Osteocyte (in vitro differentiated cells): ENCODE measurements at regions not wholly inside any gene's neighbourhood (a gene's known extent, or its start where the extent isn't known, plus 50 kb on each side); places are given as distances from the start of the nearest gene placed in this dataset.

ENCODE experiments used
- DNase-seq: peaks from one replicate; pipeline ENCODE4 v3.0.0; 2021; ENCODE audit warnings: mixed read lengths; ENCODE audit not compliant: unreplicated experiment; ENCODE audit errors: extremely low spot score
- H3K27ac Mint-ChIP-seq: one replicate; pipeline ENCODE4 v1.8.0; 2021; ENCODE audit warnings: mild to moderate bottlenecking, mixed read lengths; ENCODE audit not compliant: unreplicated experiment
- H3K27me3 Mint-ChIP-seq: one replicate; pipeline ENCODE4 v1.8.0; 2021; ENCODE audit warnings: mixed read lengths; ENCODE audit not compliant: unreplicated experiment
- H3K36me3 Mint-ChIP-seq: one replicate; pipeline ENCODE4 v1.8.0; 2021; ENCODE audit warnings: mixed read lengths; ENCODE audit not compliant: unreplicated experiment
- H3K4me1 Mint-ChIP-seq: one replicate; pipeline ENCODE4 v1.8.0; 2021; ENCODE audit warnings: mixed read lengths; ENCODE audit not compliant: unreplicated experiment
- H3K4me3 Mint-ChIP-seq: one replicate; pipeline ENCODE4 v1.8.0; 2021; ENCODE audit warnings: mild to moderate bottlenecking, moderate library complexity, mixed read lengths; ENCODE audit not compliant: unreplicated experiment
- H3K9me3 Mint-ChIP-seq: one replicate; pipeline ENCODE4 v1.8.0; 2021; ENCODE audit warnings: mixed read lengths; ENCODE audit not compliant: unreplicated experiment
- TF ChIP-seq, protein P1 (sequence below): fragments of 200-600 bp; sonication (generic); IDR thresholded peaks from 2 replicates; pipeline ENCODE4 v1.5.0; 2021; ENCODE audit warnings: antibody characterized with exemption, mild to moderate bottlenecking, moderate library complexity

- Mint-ChIP-seq H3K9me3 (no peaks in the 10 kb centered on the region), H3K27me3 (peaks cover 11% of the 10 kb centered on the region), H3K27ac (no peak overlapping the region), H3K4me1 (no peaks in the 10 kb centered on the region), H3K36me3 (no peaks in the 10 kb centered on the region), H3K4me3 (no peak overlapping the region)
- no peak for DNase-seq
- TF ChIP-seq, protein P1, sequence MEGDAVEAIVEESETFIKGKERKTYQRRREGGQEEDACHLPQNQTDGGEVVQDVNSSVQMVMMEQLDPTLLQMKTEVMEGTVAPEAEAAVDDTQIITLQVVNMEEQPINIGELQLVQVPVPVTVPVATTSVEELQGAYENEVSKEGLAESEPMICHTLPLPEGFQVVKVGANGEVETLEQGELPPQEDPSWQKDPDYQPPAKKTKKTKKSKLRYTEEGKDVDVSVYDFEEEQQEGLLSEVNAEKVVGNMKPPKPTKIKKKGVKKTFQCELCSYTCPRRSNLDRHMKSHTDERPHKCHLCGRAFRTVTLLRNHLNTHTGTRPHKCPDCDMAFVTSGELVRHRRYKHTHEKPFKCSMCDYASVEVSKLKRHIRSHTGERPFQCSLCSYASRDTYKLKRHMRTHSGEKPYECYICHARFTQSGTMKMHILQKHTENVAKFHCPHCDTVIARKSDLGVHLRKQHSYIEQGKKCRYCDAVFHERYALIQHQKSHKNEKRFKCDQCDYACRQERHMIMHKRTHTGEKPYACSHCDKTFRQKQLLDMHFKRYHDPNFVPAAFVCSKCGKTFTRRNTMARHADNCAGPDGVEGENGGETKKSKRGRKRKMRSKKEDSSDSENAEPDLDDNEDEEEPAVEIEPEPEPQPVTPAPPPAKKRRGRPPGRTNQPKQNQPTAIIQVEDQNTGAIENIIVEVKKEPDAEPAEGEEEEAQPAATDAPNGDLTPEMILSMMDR: no peak
These were observed 450.0 kb downstream of the RASEF start for GRCh38 chr9:82612942-82613341.

- no peaks in the 10 kb centered on the region for H3K9me3 Mint-ChIP-seq
- H3K36me3 Mint-ChIP-seq: no peaks in the 10 kb centered on the region
- H3K4me1 Mint-ChIP-seq: no peaks in the 10 kb centered on the region
- H3K27me3 Mint-ChIP-seq: peaks cover 11% of the 10 kb centered on the region
- no peak for DNase-seq
- H3K4me3 Mint-ChIP-seq: no peak overlapping the region
- no peak overlapping the region for H3K27ac Mint-ChIP-seq
- TF ChIP-seq, protein P1: no peak
These were observed 449.4 kb downstream of the RASEF start for GRCh38 chr9:82613498-82613897.

- Mint-ChIP-seq H3K4me1 (no peaks in the 10 kb centered on the region), H3K36me3 (no peaks in the 10 kb centered on the region), H3K27ac (no peak overlapping the region), H3K4me3 (no peak overlapping the region), H3K27me3 (peaks cover 3% of the 10 kb centered on the region), H3K9me3 (no peaks in the 10 kb centered on the region)
- TF ChIP-seq, protein P1: no peak
- DNase-seq: no peak
These were observed 446.4 kb downstream of the RASEF start for GRCh38 chr9:82616545-82616944.

DNA sequence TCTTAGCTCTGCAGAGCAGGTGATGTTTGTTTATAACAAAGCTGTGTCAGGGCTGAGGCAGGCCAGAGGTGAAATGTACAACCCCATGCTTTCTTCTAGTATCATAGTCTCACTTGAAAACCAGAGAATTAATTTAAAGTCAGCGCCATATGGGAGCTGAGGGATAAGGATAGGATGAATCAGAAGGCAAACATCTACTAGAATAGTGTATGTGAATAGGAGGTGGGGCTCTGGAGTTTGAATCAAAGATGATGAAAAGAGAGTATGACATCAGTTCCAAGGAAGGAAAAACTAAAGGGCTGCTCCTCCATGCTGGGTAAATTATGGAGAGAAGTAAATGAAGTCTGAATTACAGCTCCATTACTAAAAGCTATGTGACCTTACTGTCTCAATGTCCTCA is 441.5 kb downstream of the RASEF start:
- TF ChIP-seq, protein P1: no peak
- DNase-seq: no peak
- H3K4me1 Mint-ChIP-seq: no peaks in the 10 kb centered on the region
- no peak overlapping the region for H3K4me3 Mint-ChIP-seq
- no peaks in the 10 kb centered on the region for H3K36me3 Mint-ChIP-seq
- H3K27ac Mint-ChIP-seq: no peak overlapping the region
- peaks cover 4% of the 10 kb centered on the region for H3K9me3 Mint-ChIP-seq
- H3K27me3 Mint-ChIP-seq: no peaks in the 10 kb centered on the region

DNA sequence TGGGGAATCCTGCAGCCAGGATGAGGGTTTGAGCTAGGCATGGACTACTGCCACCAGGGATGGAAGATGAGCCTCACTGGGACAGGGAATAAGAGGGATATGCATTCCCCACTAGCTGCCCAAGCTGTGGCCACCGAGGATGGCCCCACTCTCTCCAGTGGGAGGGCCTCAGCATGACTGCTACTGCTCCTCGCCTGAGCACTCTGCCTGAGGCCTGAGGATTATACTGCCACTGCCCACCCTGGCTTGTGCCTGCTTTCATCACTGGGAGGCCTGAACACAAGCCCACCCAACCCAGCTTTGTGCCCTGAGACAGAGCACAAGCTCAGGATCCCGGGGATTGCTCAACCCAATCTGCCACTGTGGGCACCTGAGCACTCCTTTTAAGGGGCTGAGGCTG is 425.6 kb downstream of the RASEF start:
- Mint-ChIP-seq H3K9me3 (peaks cover 22% of the 10 kb centered on the region), H3K4me3 (no peak overlapping the region), H3K36me3 (no peaks in the 10 kb centered on the region), H3K27ac (no peak overlapping the region), H3K27me3 (peaks cover 17% of the 10 kb centered on the region), H3K4me1 (no peaks in the 10 kb centered on the region)
- DNase-seq: no peak
- TF ChIP-seq, protein P1: no peak
